BJ (cell line): ENCODE measurements at regions not wholly inside any gene's neighbourhood (a gene's known extent, or its start where the extent isn't known, plus 50 kb on each side); places are given as distances from the start of the nearest gene placed in this dataset.

Experiments
- CTCF ChIA-PET: fragments of 350-600 bp; formaldehyde crosslinking; extraction: SDS; loops from one replicate; lab custom pipeline; 2021; ENCODE audit warnings: antibody characterized with exemption, inconsistent platforms; lab: Yijun Ruan, JAX
- POLR2A ChIA-PET: fragments of 300-600 bp; sonication (Branson Sonifier 250); formaldehyde crosslinking; extraction: SDS; loops from one replicate; lab custom pipeline; 2021; ENCODE audit warnings: antibody characterized with exemption; lab: Charles Lee
- DNase-seq: peaks from one replicate; pipeline ENCODE4 v3.0.0-alpha.2; 2011; ENCODE audit warnings: low read depth
- H3K27me3 ChIP-seq: 2 replicates; pipeline ENCODE4 v1.6.0; 2011; ENCODE audit warnings: low read length; ENCODE audit not compliant: control insufficient read depth, insufficient read depth
- H3K36me3 ChIP-seq: 2 replicates; pipeline ENCODE4 v1.5.1; 2011; ENCODE audit warnings: low read length; ENCODE audit not compliant: control insufficient read depth, insufficient read depth
- H3K4me3 ChIP-seq: 2 replicates; pipeline ENCODE4 v1.5.1; 2011; ENCODE audit warnings: low read depth, mild to moderate bottlenecking, control low read depth, low read length
- TF ChIP-seq, protein P1 (sequence below): IDR thresholded peaks from 2 replicates; pipeline ENCODE4 v1.5.1; 2011; ENCODE audit warnings: low read depth, mild to moderate bottlenecking, control low read depth, inconsistent platforms, low read length, moderate library complexity; ENCODE audit not compliant: insufficient read depth

DNA sequence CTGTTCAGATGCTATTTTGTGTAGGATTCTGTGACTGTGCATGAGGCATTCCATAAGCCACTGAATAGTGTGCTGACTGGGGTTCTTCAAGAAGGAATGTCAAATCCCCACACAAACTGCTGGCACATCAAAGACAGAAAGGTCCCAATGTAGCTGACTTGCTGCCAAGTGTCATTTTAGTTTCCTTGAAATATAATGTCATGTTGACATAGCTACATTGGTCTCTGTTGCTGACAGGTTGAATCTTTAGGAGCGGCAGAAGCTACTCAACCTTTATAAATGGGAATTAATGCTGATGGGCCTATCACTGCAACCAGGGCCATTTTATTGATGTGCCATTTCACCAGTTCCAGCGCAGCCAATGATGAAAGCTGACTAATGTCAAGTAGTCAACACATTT, 1110.7 kb upstream of the B3GALT2 start:
- no peaks in the 10 kb centered on the region for H3K36me3 ChIP-seq
- ChIA-PET CTCF (no interaction called here), POLR2A (no interaction called here)
- no peak for DNase-seq
- TF ChIP-seq, protein P1, sequence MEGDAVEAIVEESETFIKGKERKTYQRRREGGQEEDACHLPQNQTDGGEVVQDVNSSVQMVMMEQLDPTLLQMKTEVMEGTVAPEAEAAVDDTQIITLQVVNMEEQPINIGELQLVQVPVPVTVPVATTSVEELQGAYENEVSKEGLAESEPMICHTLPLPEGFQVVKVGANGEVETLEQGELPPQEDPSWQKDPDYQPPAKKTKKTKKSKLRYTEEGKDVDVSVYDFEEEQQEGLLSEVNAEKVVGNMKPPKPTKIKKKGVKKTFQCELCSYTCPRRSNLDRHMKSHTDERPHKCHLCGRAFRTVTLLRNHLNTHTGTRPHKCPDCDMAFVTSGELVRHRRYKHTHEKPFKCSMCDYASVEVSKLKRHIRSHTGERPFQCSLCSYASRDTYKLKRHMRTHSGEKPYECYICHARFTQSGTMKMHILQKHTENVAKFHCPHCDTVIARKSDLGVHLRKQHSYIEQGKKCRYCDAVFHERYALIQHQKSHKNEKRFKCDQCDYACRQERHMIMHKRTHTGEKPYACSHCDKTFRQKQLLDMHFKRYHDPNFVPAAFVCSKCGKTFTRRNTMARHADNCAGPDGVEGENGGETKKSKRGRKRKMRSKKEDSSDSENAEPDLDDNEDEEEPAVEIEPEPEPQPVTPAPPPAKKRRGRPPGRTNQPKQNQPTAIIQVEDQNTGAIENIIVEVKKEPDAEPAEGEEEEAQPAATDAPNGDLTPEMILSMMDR = no peak
- H3K4me3 ChIP-seq = no peak overlapping the region
- no peaks in the 10 kb centered on the region for H3K27me3 ChIP-seq

DNA sequence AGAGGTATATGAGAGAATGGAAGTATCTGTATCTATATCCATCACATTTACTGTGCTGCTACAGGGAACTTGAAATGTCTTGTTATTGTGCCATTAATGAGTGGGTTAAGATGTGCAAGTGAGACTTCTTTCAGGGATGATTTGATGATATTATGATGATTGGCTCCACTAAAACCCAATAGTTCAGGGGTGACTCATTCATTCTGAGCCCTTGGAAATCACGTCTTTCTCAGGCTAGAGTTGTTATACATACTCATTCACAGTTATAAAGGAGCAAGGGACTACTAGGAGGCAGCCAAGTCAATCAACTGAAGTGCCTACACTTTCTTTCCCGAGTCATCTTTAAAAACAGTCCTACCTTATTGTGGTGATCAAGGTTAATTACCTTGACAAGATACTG, 1109.8 kb upstream of the B3GALT2 start:
- ChIA-PET CTCF (interaction anchor here (0.6 kb wide), 1 partner anchor 28 kb away, joined by 3 read pairs; no protein-coding TSS in a partner anchor), POLR2A (no interaction called here)
- H3K27me3 ChIP-seq = no peaks in the 10 kb centered on the region
- no peak for DNase-seq
- H3K4me3 ChIP-seq = no peak overlapping the region
- no peaks in the 10 kb centered on the region for H3K36me3 ChIP-seq
- TF ChIP-seq, protein P1 = no peak

DNA sequence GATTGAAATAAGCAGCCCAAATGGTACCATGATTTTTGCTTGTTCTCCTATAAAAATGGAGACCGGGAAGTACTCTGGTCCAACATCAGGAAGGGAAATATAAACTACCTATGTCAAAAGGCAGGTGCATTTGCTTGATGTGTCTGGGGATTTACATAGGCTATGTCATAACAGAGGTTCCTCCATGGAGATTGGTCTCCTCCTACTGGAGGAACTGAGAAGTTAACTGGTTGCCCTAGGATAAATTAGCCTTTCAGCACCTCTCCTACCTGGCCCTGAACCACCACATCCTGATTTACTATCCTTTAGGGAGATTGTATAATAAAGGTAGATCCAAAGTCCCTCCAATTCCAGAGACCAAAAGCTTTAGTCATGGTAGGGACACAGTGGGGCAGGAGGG, 1109.3 kb upstream of the B3GALT2 start:
- Histone ChIP-seq H3K4me3 (no peak overlapping the region), H3K36me3 (no peaks in the 10 kb centered on the region), H3K27me3 (no peaks in the 10 kb centered on the region)
- ChIA-PET CTCF (interaction anchor here (0.6 kb wide), 1 partner anchor 28 kb away, joined by 3 read pairs; no protein-coding TSS in a partner anchor), POLR2A (no interaction called here)
- TF ChIP-seq, protein P1 = peak; percentile 50
- DNase-seq = no peak

DNA sequence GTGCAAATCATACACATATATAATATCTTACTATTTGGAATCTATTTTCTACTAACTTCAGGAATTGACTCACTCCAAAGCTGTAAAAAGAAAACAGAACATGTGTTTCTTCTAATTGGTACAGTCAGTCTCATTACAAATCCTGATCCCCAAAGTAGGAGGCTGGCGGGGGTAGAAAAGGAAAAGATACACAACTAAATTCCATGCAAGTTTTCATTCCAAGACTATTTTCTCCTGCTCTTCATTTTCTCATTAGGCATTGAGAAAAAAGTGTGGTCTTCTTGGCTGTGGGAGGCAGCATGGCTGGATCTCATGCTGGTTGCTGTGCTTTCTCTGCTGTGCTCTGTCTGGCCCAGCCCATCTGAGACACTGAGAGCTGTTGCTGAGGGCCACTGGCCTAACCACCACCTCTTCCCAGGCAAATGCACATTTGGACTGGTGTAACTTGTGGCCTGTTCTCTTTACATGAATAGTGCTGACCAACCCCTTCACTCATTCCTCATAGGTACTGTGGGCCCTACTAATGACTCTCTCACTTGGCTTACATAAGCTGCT, 1107.5 kb upstream of the B3GALT2 start:
- DNase-seq = no peak
- ChIA-PET CTCF (no interaction called here), POLR2A (no interaction called here)
- TF ChIP-seq, protein P1 = no peak
- H3K36me3 ChIP-seq = no peaks in the 10 kb centered on the region
- H3K27me3 ChIP-seq = no peaks in the 10 kb centered on the region
- H3K4me3 ChIP-seq = no peak overlapping the region

DNA sequence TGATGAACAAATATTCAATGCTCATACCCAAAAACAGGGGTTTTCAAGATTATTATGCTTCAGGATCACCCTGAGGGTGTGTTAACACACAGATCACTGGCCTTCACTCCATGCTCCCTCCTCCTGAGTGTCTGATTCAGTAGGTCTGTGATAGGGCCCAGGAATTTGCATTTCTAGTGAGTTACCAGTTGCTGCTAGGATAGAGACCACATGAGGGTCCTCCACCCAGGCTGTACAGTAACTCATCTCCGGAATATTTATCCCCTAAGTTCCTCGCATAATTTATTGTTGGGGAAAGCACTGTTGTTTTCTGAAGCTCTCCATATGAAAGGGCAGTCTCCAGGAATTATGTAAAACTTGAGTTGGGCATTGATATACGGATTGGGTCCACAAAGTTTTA, 1106.6 kb upstream of the B3GALT2 start:
- TF ChIP-seq, protein P1 = no peak
- Histone ChIP-seq H3K4me3 (no peak overlapping the region), H3K27me3 (no peaks in the 10 kb centered on the region), H3K36me3 (no peaks in the 10 kb centered on the region)
- CTCF ChIA-PET = no interaction called here
- POLR2A ChIA-PET = no interaction called here
- no peak for DNase-seq
